GM23248 (cell line): ENCODE measurements at regions not wholly inside any gene's neighbourhood (a gene's known extent, or its start where the extent isn't known, plus 50 kb on each side); places are given as distances from the start of the nearest gene placed in this dataset.
A peak's percentile ranks its signal among the peaks of the same experiment; 100 is the strongest.

Experiments used
- DNase-seq: peaks from one replicate; pipeline ENCODE4 v3.0.0-alpha.2; 2015
- H2AFZ ChIP-seq: fragments of 200-600 bp; sonication (generic); 2 replicates; pipeline ENCODE4 v1.6.1; 2016; ENCODE audit warnings: antibody characterized with exemption
- H3F3A ChIP-seq: fragments of 200-600 bp; sonication (generic); 2 replicates; pipeline ENCODE4 v1.6.1; 2016; ENCODE audit warnings: mild to moderate bottlenecking, antibody characterized with exemption, mixed run types; ENCODE audit not compliant: insufficient read depth
- H3K27ac ChIP-seq: fragments of 200-600 bp; sonication (generic); 2 replicates; pipeline ENCODE4 v1.5.1; 2016; ENCODE audit warnings: mild to moderate bottlenecking
- H3K27me3 ChIP-seq: fragments of 200-600 bp; sonication (generic); replicated peaks from 2 replicates; pipeline ENCODE4 v1.6.1; 2016; ENCODE audit warnings: mild to moderate bottlenecking; ENCODE audit not compliant: insufficient read depth
- H3K36me3 ChIP-seq: fragments of 200-600 bp; sonication (generic); 2 replicates; pipeline ENCODE4 v1.6.1; 2016; ENCODE audit warnings: low read depth, mild to moderate bottlenecking
- H3K4me1 ChIP-seq: fragments of 200-600 bp; sonication (generic); 2 replicates; pipeline ENCODE4 v1.6.1; 2016; ENCODE audit warnings: mild to moderate bottlenecking; ENCODE audit not compliant: insufficient read depth
- H3K4me2 ChIP-seq: fragments of 200-600 bp; sonication (generic); one replicate; pipeline ENCODE4 v1.6.1; 2016; ENCODE audit warnings: mild to moderate bottlenecking; ENCODE audit not compliant: unreplicated experiment
- H3K4me3 ChIP-seq: fragments of 200-600 bp; sonication (generic); 2 replicates; pipeline ENCODE4 v1.5.1; 2016; ENCODE audit warnings: mild to moderate bottlenecking
- H3K79me2 ChIP-seq: fragments of 200-600 bp; sonication (generic); 2 replicates; pipeline ENCODE4 v1.6.1; 2016; ENCODE audit warnings: mild to moderate bottlenecking; ENCODE audit not compliant: insufficient read depth
- H3K9ac ChIP-seq: fragments of 200-600 bp; sonication (generic); 2 replicates; pipeline ENCODE4 v1.6.1; 2016; ENCODE audit warnings: mild to moderate bottlenecking
- H3K9me2 ChIP-seq: fragments of 200-600 bp; sonication (generic); 2 replicates; pipeline ENCODE4 v1.6.1; 2016; ENCODE audit warnings: mixed run types, mild to moderate bottlenecking, moderate library complexity; ENCODE audit not compliant: insufficient read depth
- H3K9me3 ChIP-seq: fragments of 200-600 bp; sonication (generic); one replicate; pipeline ENCODE4 v1.6.1; 2017; ENCODE audit warnings: low read depth
- H4K20me1 ChIP-seq: fragments of 200-600 bp; sonication (generic); 2 replicates; pipeline ENCODE4 v1.6.0; 2016; ENCODE audit not compliant: insufficient read depth
- EZH2 ChIP-seq: fragments of 200-600 bp; sonication (generic); IDR thresholded peaks from 2 replicates; pipeline ENCODE4 v1.6.1; 2018; ENCODE audit warnings: antibody characterized with exemption, mild to moderate bottlenecking; ENCODE audit not compliant: insufficient read depth, poor library complexity, severe bottlenecking
- EZH2phosphoT487 ChIP-seq: fragments of 200-600 bp; sonication (generic); IDR thresholded peaks from 2 replicates; pipeline ENCODE4 v1.6.1; 2018; ENCODE audit warnings: antibody characterized with exemption, moderate library complexity, mild to moderate bottlenecking, low read depth; ENCODE audit not compliant: insufficient read depth
- WGBS, 2 experiments: methylation state at CpG; one replicate each; pipeline ENCODE4 v1.1.6; 2015 to 2017; ENCODE audit warnings: low lambda C conversion rate in 2 of 2, low coverage in 1 of 2; ENCODE audit errors: missing lambda C conversion rate in 2 of 2; 5-methylcytosine and 5-hydroxymethylcytosine counted together
- in situ Hi-C: fragments of 300-500 bp; cut with MboI; formaldehyde crosslinking; loops from 2 replicates; pipeline ENCODE4 v1.15.0; 2020

DNA sequence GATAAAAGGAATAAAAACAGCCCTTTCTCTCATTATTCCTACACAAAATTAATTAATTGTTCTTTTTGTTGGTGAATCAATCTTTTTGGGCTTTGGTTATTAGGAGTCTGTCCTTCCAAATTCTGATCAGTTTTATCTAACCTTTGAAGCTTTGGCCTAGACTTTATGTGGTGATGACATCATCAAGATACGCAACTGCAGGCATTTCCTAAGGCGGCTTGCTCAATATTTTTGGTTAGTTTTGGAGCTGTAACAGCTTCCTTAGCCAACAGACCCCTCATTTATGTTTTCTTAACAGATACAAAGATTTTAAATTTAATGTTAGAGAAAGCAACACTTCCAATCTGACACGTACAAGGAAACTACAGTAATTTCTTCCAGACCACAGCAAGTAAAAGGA is 87.8 kb upstream of the PDE3A start:
- no peaks in the 10 kb centered on the region for H3K36me3 ChIP-seq
- in situ Hi-C loops: no loop called here
- no peaks in the 10 kb centered on the region for H4K20me1 ChIP-seq
- H2AFZ ChIP-seq: no peak overlapping the region
- no peaks in the 10 kb centered on the region for H3F3A ChIP-seq
- H3K4me3 ChIP-seq: no peak overlapping the region
- 0 out of 2 replicates have a peak, but pooled peaks cover 9% of the 10 kb centered on the region for H3K27me3 ChIP-seq
- WGBS, 2 experiments: 8 to 21% methylated on average over 3 of the region's 3 CpGs
- no peaks in the 10 kb centered on the region for H3K9me2 ChIP-seq
- no peak overlapping the region for H3K27ac ChIP-seq
- no peaks in the 10 kb centered on the region for H3K9me3 ChIP-seq
- H3K4me2 ChIP-seq: no peak overlapping the region
- no peaks in the 10 kb centered on the region for H3K4me1 ChIP-seq
- DNase-seq: peak; percentile 7
- H3K9ac ChIP-seq: no peak overlapping the region
- TF ChIP-seq EZH2 (no peak), EZH2phosphoT487 (no peak)
- no peaks in the 10 kb centered on the region for H3K79me2 ChIP-seq

DNA sequence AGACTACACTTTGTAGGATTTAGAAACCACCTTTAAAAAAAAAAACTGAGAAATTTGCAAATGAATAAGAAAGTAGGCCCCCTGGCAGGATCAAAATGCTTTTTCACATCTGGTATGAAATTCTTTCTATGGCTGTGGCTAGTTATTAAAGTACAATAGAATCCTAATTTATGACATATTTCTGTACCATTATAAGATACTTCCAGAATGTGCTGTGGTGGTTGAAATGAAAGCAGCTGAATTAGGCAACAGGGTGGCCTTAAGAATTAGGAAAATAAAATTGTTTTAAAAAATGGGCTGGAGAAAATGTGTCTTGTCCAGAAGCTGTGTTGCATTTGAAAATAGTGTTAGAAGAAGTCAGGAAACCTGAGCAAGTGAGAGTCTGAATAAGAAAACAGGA is 85.9 kb upstream of the PDE3A start:
- no peaks in the 10 kb centered on the region for H3F3A ChIP-seq
- no peak overlapping the region for H3K4me2 ChIP-seq
- no peak for DNase-seq
- no peaks in the 10 kb centered on the region for H3K9me2 ChIP-seq
- H3K4me1 ChIP-seq: no peaks in the 10 kb centered on the region
- TF ChIP-seq EZH2phosphoT487 (no peak), EZH2 (no peak)
- no peaks in the 10 kb centered on the region for H3K36me3 ChIP-seq
- in situ Hi-C loops: no loop called here
- H3K79me2 ChIP-seq: no peaks in the 10 kb centered on the region
- no peak overlapping the region for H3K4me3 ChIP-seq
- no peaks in the 10 kb centered on the region for H3K9me3 ChIP-seq
- H3K27ac ChIP-seq: no peak overlapping the region
- H4K20me1 ChIP-seq: no peaks in the 10 kb centered on the region
- no peak overlapping the region for H3K9ac ChIP-seq
- no peak overlapping the region for H2AFZ ChIP-seq
- H3K27me3 ChIP-seq: 0 out of 2 replicates have a peak, but pooled peaks cover 4% of the 10 kb centered on the region

DNA sequence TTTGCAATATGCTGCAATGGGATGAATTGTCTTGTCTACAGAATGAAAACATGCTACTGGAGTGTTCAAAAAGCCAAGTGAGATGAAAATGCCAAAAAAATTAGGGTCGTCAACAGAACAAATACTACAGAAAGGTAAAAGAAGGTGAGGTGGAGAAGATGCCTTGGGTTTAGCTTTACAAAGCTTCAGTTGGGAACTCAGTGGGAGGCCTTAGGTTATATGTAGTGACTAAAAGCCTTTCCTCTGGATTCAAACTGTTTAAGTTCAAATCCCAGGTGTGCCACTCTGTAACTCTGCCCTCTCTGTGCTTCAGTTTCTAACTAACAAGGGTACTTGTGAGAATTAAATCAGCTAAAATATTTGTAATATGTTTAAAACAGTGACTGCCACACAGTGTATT is 84.9 kb upstream of the PDE3A start:
- no peaks in the 10 kb centered on the region for H3K4me1 ChIP-seq
- no peak overlapping the region for H3K4me3 ChIP-seq
- H2AFZ ChIP-seq: no peak overlapping the region
- no peaks in the 10 kb centered on the region for H3K9me3 ChIP-seq
- H4K20me1 ChIP-seq: no peaks in the 10 kb centered on the region
- no peak for DNase-seq
- in situ Hi-C loops: no loop called here
- no peaks in the 10 kb centered on the region for H3K79me2 ChIP-seq
- no peaks in the 10 kb centered on the region for H3F3A ChIP-seq
- 0 out of 2 replicates have a peak, but pooled peaks cover 4% of the 10 kb centered on the region for H3K27me3 ChIP-seq
- TF ChIP-seq EZH2phosphoT487 (no peak), EZH2 (no peak)
- H3K27ac ChIP-seq: no peak overlapping the region
- H3K9me2 ChIP-seq: no peaks in the 10 kb centered on the region
- H3K9ac ChIP-seq: no peak overlapping the region
- no peak overlapping the region for H3K4me2 ChIP-seq
- H3K36me3 ChIP-seq: no peaks in the 10 kb centered on the region
- 8 to 11% methylated on average over 1 of the region's 1 CpG for WGBS, 2 experiments

DNA sequence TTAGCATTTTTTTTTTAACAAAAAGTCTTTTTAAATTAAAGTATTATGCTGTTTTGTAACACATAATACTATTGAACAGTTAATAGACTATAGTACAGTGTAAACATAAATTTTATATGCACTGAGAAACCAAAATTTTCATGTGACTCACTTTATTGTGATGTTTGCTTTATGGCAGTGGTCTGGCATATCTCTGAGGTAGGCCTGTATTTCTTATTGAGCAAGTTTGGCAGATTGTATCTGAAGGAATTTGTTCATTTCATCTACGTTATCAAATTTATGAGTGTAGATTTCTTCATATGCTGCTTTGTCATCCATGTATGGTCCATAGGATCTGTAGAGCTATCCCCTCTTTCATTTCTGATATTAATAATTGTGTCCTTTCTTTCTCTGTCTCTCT is 78.8 kb upstream of the PDE3A start:
- Histone ChIP-seq H3K79me2 (no peaks in the 10 kb centered on the region), H2AFZ (no peak overlapping the region), H4K20me1 (no peaks in the 10 kb centered on the region), H3K4me2 (no peak overlapping the region), H3K9me2 (no peaks in the 10 kb centered on the region; the same call in 1 of the 2 replicates), H3K4me1 (no peaks in the 10 kb centered on the region), H3K36me3 (no peaks in the 10 kb centered on the region), H3F3A (no peaks in the 10 kb centered on the region), H3K4me3 (no peak overlapping the region), H3K27me3 (no peaks in the 10 kb centered on the region), H3K9ac (no peak overlapping the region), H3K27ac (no peak overlapping the region), H3K9me3 (no peaks in the 10 kb centered on the region)
- TF ChIP-seq EZH2phosphoT487 (no peak), EZH2 (no peak)
- DNase-seq: no peak
- in situ Hi-C loops: no loop called here
- WGBS, 2 experiments: 26 to 54% methylated on average over 1 of the region's 1 CpG

DNA sequence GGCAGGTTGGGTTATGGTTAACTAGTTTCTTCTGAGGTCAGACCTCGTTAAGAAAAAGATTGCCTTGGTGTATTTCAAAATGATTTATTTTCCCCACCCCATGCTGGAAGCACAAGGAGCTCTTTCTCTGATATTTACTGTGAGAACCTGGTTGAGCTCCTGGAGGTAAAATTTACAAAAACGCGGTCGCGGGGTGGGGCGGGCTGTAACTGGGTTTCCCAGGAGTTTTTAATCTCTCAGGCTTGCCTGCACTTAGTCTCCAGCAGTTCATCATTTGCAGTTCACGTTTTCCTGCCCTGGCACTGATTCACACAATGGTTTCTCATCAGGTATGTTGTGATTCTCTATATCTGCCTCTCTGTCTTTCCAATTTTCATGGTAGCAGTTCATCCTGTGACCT is 67.9 kb upstream of the PDE3A start:
- Histone ChIP-seq H4K20me1 (no peaks in the 10 kb centered on the region), H3K9ac (no peak overlapping the region), H3K79me2 (no peaks in the 10 kb centered on the region), H3F3A (no peaks in the 10 kb centered on the region), H3K4me3 (no peak overlapping the region), H3K9me3 (no peaks in the 10 kb centered on the region), H2AFZ (no peak overlapping the region), H3K36me3 (no peaks in the 10 kb centered on the region), H3K4me1 (no peaks in the 10 kb centered on the region), H3K27me3 (peaks cover 3% of the 10 kb centered on the region; the same call in 1 of the 2 replicates), H3K9me2 (no peaks in the 10 kb centered on the region), H3K4me2 (no peak overlapping the region), H3K27ac (no peak overlapping the region)
- TF ChIP-seq EZH2phosphoT487: no peak
- TF ChIP-seq EZH2: no peak
- DNase-seq: no peak
- in situ Hi-C loops: no loop called here
- 33 to 36% methylated on average over 7 of the region's 7 CpGs for WGBS, 2 experiments
